EL (cell line): ENCODE measurements at regions not wholly inside any gene's neighbourhood (a gene's known extent, or its start where the extent isn't known, plus 50 kb on each side); places are given as distances from the start of the nearest gene placed in this dataset.
"Not testable (repeated sequence)": the region's sequence is repeated elsewhere in the genome, so short reads cannot be mapped to it uniquely, and the experiment has no call there.

ENCODE experiments used
- DNase-seq: peaks from one replicate; pipeline ENCODE4 v3.0.0-alpha.2; 2016

GRCh38 chrX:139198936-139199335, 331.6 kb upstream of the F9 start:
- no peak for DNase-seq

DNA sequence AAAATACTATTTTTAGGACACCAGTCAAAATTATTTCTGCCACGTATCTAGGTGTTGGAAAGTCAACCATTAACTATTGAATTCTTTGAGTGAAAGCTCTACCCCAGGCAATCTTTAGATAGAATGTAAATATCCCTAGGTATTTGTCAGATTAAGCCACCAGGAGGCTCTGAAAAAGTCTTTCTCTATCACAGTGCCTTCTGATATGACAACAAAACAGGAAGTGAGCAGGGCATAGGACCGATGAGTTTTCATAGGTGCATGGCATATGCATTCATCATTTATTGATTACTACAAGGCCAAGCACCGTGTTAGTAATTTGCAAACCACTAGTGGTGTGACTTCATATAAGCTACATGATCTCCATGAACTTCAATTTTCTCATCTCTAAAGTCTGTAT, 333.6 kb upstream of the F9 start:
- DNase-seq, result no peak

- no peak for DNase-seq
Observed at GRCh38 chrX:139194571-139195280, 335.8 kb upstream of the F9 start.

GRCh38 chrX:139192386-139192961, 338.1 kb upstream of the F9 start:
- DNase-seq, result no peak

GRCh38 chrX:139191746-139192385, 338.7 kb upstream of the F9 start:
- DNase-seq, result no peak

DNA sequence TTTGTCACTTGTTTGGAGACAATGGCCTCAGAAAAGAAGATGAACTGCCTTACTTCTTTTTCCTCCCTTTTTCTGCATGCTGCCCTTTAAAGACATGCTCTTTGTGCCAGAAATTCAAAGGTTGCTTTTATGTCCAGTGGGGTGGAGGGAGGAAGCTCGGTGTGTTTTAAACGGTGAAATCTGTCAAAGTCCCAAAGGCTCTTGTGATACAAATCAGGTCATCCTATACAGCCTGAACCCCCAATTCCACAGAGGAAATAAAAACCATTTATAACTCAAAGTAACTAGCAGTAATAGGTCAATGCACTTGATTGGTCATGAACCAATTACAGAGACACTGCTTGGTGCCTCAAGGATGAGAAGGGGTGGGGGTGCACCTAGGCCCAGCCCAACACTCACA, 339.3 kb upstream of the F9 start:
- no peak for DNase-seq

GRCh38 chrX:139187738-139188137, 342.8 kb upstream of the F9 start:
- no peak for DNase-seq

DNA sequence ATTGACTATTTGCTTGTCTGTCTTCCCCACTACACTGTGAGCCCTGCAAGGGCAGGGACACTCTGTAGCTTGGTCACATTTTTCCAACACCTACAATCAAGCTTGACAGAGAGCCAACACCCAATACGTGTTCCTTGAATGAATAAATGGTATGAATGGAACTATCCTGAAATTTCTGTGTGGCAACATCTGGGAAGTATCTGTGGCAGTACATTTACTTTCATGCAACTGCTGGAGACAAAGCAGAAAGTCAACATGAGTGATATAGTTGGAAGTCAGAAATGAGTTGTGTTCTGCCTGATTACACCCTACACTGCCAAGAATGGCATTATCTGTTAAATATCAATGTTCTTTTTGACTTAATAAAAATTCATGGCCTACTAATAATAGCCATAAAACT, 343.5 kb upstream of the F9 start:
- DNase-seq, result no peak

GRCh38 chrX:139179592-139179991, 350.9 kb upstream of the F9 start:
- no peak for DNase-seq

DNA sequence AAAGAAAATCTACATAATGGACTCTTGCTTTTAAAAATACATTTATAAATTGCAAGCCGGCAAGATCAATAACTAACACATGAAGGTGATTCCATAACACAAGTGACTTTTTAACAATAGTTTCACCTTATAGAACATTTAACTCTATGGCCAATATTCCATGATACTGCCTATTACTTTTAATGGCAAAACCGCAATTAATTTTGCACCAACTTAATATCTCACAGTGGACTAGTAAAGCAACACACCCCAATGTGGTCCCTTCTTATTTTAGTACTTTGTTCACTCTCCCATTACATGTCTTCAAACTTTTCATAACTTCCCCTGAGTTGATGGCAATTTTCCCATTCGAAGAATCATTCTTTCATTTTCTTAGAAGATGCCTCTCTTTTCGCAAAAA, 351.6 kb upstream of the F9 start:
- no peak for DNase-seq

DNA sequence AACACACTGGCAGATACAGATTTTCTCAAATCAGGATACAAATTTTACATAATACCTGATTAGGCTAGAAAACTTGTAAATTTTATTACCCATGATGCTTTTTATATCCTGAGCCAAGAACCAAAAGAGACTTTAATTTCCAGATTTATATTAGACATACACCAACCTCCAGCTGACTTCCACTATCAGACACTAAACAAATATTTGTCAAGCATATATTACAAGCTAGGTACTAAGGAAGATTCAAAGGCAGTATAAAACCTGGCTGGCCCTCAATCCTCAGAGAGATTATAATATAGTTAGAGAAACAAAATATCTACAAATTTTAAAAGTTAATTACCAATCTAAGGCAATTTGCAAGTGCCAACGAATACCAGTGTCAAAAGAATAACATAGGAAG, 357.8 kb upstream of the F9 start:
- DNase-seq, result no peak

GRCh38 chrX:139170526-139171173, 359.9 kb upstream of the F9 start:
- DNase-seq, result no peak

- DNase-seq, result no peak
Observed at GRCh38 chrX:139167282-139167681, 363.3 kb upstream of the F9 start.

DNA sequence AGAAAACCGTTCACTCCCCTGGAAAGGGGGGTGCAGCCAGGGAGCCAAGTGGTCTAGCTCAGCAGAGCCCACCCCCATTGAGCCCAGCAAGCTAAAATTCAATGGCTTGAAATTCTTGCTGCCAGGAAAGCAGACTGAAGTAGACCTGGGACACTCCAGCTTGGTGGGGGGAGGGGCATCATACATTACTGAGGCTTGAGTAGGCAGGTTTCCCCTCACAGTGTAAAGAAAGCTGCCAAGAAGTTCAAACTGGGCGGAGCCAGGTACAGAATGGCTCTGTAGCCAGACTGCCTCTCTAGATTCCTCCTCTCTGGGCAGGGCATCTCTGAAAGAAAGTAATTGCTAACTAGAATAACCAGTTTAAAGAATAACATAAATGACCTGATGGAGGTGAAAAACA, 372.3 kb upstream of the F9 start:
- DNase-seq, result no peak

- DNase-seq, result no peak
Observed at GRCh38 chrX:139156356-139156755, 374.2 kb upstream of the F9 start.

GRCh38 chrX:139146625-139147024, 383.9 kb upstream of the F9 start:
- DNase-seq, result not testable (repeated sequence)

GRCh38 chrX:139141370-139141769, 389.2 kb upstream of the F9 start:
- no peak for DNase-seq

- no peak for DNase-seq
Observed at GRCh38 chrX:139134316-139134715, 396.2 kb upstream of the F9 start.

DNA sequence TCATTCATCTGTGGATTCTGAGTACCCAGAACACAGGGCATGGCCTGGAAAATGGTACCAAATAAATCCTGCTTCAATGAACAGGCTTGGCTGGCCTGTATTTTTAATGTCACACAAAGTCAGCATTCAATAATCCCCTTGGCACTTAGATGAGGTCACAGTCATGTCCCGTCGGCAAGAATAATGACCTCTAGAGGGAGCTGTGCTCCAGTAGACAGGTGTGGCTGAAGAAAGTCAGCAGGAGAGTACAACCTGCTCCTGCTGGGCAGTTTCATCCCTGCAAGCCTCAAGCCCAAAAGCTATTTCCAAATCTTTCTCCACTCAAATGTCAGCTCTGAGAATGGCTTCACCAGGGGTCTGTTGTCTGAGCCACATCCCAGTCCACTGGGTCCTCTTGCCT, 404.0 kb upstream of the F9 start:
- DNase-seq, result no peak

- DNase-seq, result no peak
Observed at GRCh38 chrX:139125916-139126315, 404.6 kb upstream of the F9 start.

- no peak for DNase-seq
Observed at GRCh38 chrX:139121616-139122286, 408.8 kb upstream of the F9 start.

DNA sequence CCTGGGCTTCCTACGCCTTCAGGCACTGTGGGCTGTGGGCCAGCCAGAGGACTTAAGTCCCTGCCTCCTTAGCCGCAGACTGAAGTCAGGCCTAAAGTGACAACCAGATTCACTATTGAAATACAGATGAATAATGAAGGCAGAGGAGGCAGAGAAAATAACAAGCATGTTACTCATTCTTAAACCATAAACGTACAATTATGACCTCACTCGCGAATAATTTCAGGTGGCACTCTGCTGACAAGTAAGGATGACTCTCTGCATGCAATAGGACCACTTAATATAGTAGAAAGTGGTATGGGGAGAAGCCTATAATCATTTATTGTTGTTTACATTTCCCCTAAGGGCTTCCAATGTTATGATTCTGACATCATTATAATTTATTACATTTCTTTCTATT, 409.2 kb upstream of the FGF13 start:
- DNase-seq, result no peak

- DNase-seq, result no peak
Observed at GRCh38 chrX:139113708-139114107, 402.2 kb upstream of the FGF13 start.

DNA sequence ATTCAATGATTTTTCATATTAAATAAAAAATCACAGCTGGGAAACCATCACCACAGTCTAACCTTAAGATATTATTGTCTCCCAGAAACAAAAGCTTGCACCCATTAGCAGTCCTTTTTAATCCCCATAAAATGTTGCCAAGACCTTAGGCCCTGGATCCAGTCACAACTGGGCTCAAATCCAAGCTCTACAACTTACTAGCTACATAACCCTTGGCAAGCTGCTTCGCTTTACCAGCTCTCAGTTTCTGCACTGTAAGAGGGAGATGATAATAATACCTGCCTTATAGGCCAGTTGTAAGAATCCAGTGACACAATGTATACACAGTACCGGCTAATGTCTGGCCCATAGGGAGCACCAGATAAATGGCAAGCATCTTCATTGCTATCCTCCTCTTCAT, 400.9 kb upstream of the FGF13 start:
- no peak for DNase-seq
